HUES6 (cell line): ENCODE measurements at regions not wholly inside any gene's neighbourhood (a gene's known extent, or its start where the extent isn't known, plus 50 kb on each side); places are given as distances from the start of the nearest gene placed in this dataset.
"Not testable (repeated sequence)": the region's sequence is repeated elsewhere in the genome, so short reads cannot be mapped to it uniquely, and the experiment has no call there.

Experiments used
- H3K27ac ChIP-seq: 2 replicates; pipeline ENCODE4 v1.7.0; 2013; ENCODE audit warnings: low read depth, mild to moderate bottlenecking, low read length, inconsistent platforms
- H3K27me3 ChIP-seq: 2 replicates; pipeline ENCODE4 v1.6.1; 2013; ENCODE audit warnings: low read length; ENCODE audit not compliant: control insufficient read depth, insufficient read depth
- H3K36me3 ChIP-seq: 2 replicates; pipeline ENCODE4 v1.6.1; 2013; ENCODE audit warnings: low read length; ENCODE audit not compliant: control insufficient read depth, insufficient read depth
- H3K4me1 ChIP-seq: 2 replicates; pipeline ENCODE4 v1.6.1; 2013; ENCODE audit warnings: low read length; ENCODE audit not compliant: control insufficient read depth, insufficient read depth
- H3K4me3 ChIP-seq: 2 replicates; pipeline ENCODE4 v1.5.1; 2013; ENCODE audit warnings: low read depth, low read length
- H3K9ac ChIP-seq: one replicate; pipeline ENCODE4 v1.6.1; 2013; ENCODE audit warnings: mild to moderate bottlenecking, low read length
- H3K9me3 ChIP-seq: 2 replicates; pipeline ENCODE4 v1.6.1; 2013; ENCODE audit warnings: low read depth, low read length; ENCODE audit not compliant: control insufficient read depth, insufficient read depth

DNA sequence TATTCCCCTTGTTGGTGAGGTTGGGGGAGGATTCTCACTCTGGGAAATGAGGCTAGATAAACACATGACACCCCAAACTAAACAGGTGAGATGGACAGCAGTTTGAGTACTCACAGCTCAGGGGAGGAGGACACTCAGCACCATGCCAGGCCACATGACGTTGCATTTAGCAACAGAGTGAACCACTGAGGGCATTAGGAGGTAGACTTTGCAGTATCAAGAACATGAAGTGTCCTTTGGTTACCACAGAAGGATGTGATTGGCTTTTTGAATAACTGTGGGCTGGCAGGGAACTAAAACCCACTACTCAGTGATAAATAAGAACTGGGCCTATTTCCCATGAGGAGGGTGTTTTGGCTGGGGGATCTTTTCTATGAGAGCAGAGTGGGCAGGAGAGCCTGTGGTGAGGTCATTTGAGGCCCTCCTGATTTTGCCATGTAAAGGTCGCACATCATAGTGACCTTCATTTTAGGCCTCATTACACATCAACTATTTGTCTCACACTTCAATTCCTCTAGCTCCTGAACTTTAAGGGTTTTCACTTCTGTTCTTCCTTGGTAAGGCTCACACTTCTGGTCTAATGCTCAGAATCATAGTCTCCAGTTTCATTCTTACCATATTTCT is 89.8 kb upstream of the PRKD1 start:
- H3K4me3 ChIP-seq: no peak overlapping the region
- no peaks in the 10 kb centered on the region for H3K4me1 ChIP-seq
- no peaks in the 10 kb centered on the region for H3K36me3 ChIP-seq
- H3K27ac ChIP-seq: no peak overlapping the region
- no peaks in the 10 kb centered on the region for H3K27me3 ChIP-seq
- H3K9ac ChIP-seq: no peak overlapping the region
- peaks cover 8% of the 10 kb centered on the region; the same call in 1 of the 2 replicates for H3K9me3 ChIP-seq

GRCh38 chr14:30020271-30020670 is 92.6 kb upstream of the PRKD1 start:
- H3K9ac ChIP-seq: no peak overlapping the region
- no peaks in the 10 kb centered on the region for H3K4me1 ChIP-seq
- H3K36me3 ChIP-seq: no peaks in the 10 kb centered on the region
- H3K27me3 ChIP-seq: no peaks in the 10 kb centered on the region
- no peak overlapping the region for H3K27ac ChIP-seq
- no peak overlapping the region for H3K4me3 ChIP-seq
- H3K9me3 ChIP-seq: peaks cover 30% of the 10 kb centered on the region

DNA sequence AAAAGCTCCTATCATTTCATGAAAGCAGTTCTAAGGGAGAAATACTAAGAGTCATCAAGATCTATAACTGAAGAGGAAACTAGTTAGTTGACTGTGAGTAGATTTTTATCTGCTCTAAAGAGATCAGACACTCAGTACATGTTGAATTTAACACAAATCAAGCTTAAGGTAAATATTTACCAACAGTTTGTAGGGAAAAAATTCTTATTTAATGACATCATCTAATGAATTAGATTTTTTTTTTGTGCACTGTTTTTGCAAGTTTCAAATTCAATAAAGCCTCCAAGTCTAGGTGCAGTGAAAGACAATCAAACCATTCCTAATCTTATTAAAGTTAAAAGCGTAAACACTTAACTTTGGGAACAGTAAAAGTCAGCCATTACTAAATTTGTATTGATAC is 93.0 kb upstream of the PRKD1 start:
- Histone ChIP-seq H3K9ac (no peak overlapping the region), H3K4me3 (no peak overlapping the region), H3K27me3 (no peaks in the 10 kb centered on the region), H3K9me3 (peaks cover 32% of the 10 kb centered on the region), H3K4me1 (no peaks in the 10 kb centered on the region), H3K27ac (no peak overlapping the region), H3K36me3 (no peaks in the 10 kb centered on the region)

GRCh38 chr14:30023350-30023749 is 95.7 kb upstream of the PRKD1 start:
- H3K36me3 ChIP-seq, H3K4me3 ChIP-seq, H3K27me3 ChIP-seq, H3K9ac ChIP-seq, H3K27ac ChIP-seq, H3K4me1 ChIP-seq: not testable (repeated sequence)
- peaks cover 35% of the 10 kb centered on the region for H3K9me3 ChIP-seq

GRCh38 chr14:30034152-30034551 is 106.5 kb upstream of the PRKD1 start:
- Histone ChIP-seq H3K9ac (no peak overlapping the region), H3K36me3 (no peaks in the 10 kb centered on the region), H3K4me1 (peaks cover 10% of the 10 kb centered on the region; the same call in 1 of the 2 replicates), H3K27me3 (no peaks in the 10 kb centered on the region), H3K27ac (no peak overlapping the region), H3K9me3 (no peaks in the 10 kb centered on the region), H3K4me3 (no peak overlapping the region)

- H3K36me3 ChIP-seq: no peaks in the 10 kb centered on the region
- H3K27me3 ChIP-seq: no peaks in the 10 kb centered on the region
- H3K9me3 ChIP-seq: no peaks in the 10 kb centered on the region
- no peak overlapping the region for H3K27ac ChIP-seq
- H3K4me3 ChIP-seq: no peak overlapping the region
- peaks cover 10% of the 10 kb centered on the region; the same call in 1 of the 2 replicates for H3K4me1 ChIP-seq
- H3K9ac ChIP-seq: no peak overlapping the region
Measured at GRCh38 chr14:30035361-30035760, 107.7 kb upstream of the PRKD1 start.

- H3K36me3 ChIP-seq: no peaks in the 10 kb centered on the region
- no peak overlapping the region for H3K9ac ChIP-seq
- no peak overlapping the region for H3K27ac ChIP-seq
- H3K4me3 ChIP-seq: no peak overlapping the region
- H3K4me1 ChIP-seq: no peaks in the 10 kb centered on the region
- H3K9me3 ChIP-seq: no peaks in the 10 kb centered on the region
- H3K27me3 ChIP-seq: no peaks in the 10 kb centered on the region
Measured at GRCh38 chr14:30045720-30046119, 118.1 kb upstream of the PRKD1 start.

- Histone ChIP-seq H3K9me3 (no peaks in the 10 kb centered on the region), H3K4me3 (no peak overlapping the region), H3K9ac (no peak overlapping the region), H3K27me3 (no peaks in the 10 kb centered on the region), H3K36me3 (no peaks in the 10 kb centered on the region), H3K27ac (no peak overlapping the region), H3K4me1 (no peaks in the 10 kb centered on the region)
Measured at GRCh38 chr14:30053103-30053502, 125.5 kb upstream of the PRKD1 start.

GRCh38 chr14:30054201-30054600 is 126.6 kb upstream of the PRKD1 start:
- H3K36me3 ChIP-seq: no peaks in the 10 kb centered on the region
- no peaks in the 10 kb centered on the region for H3K4me1 ChIP-seq
- no peak overlapping the region for H3K4me3 ChIP-seq
- no peaks in the 10 kb centered on the region for H3K27me3 ChIP-seq
- H3K9me3 ChIP-seq: no peaks in the 10 kb centered on the region
- H3K27ac ChIP-seq: no peak overlapping the region
- H3K9ac ChIP-seq: no peak overlapping the region

DNA sequence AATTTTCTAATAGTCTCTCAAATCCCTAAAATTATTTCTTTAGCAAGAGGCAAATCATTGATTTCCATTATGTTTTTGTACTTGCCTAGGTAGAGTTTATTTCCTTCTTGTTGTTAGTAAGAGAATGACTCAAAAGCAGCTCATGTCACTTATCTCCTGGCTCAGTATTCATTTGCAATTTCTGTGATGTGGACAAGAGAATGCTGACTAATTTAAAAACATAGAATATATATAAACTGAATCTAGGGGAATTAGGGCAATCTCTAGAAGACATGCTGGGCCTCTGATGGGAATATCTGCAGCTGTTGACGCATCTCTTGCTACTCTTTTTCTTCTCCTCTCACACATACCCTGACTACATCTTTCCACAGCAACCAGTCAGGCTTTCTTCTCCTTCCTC is 130.8 kb upstream of the PRKD1 start:
- no peak overlapping the region for H3K9ac ChIP-seq
- no peak overlapping the region for H3K27ac ChIP-seq

GRCh38 chr14:30063746-30064145 is 136.1 kb upstream of the PRKD1 start:
- Histone ChIP-seq H3K27me3 (no peaks in the 10 kb centered on the region), H3K9me3 (no peaks in the 10 kb centered on the region), H3K4me3 (no peak overlapping the region), H3K27ac (no peak overlapping the region), H3K4me1 (no peaks in the 10 kb centered on the region), H3K36me3 (no peaks in the 10 kb centered on the region), H3K9ac (no peak overlapping the region)

More for the DNA sequence above, 130.8 kb upstream of the PRKD1 start:
- H3K9me3 ChIP-seq: no peaks in the 10 kb centered on the region
- H3K27me3 ChIP-seq: no peaks in the 10 kb centered on the region
- H3K36me3 ChIP-seq: no peaks in the 10 kb centered on the region
- H3K4me3 ChIP-seq: no peak overlapping the region
- no peaks in the 10 kb centered on the region for H3K4me1 ChIP-seq

- no peak overlapping the region for H3K4me3 ChIP-seq
- no peaks in the 10 kb centered on the region for H3K36me3 ChIP-seq
Measured at GRCh38 chr14:30064454-30064853, 136.8 kb upstream of the PRKD1 start.

More at GRCh38 chr14:30064454-30064853, 136.8 kb upstream of the PRKD1 start:
- no peaks in the 10 kb centered on the region for H3K9me3 ChIP-seq
- no peaks in the 10 kb centered on the region for H3K4me1 ChIP-seq
- H3K27ac ChIP-seq: no peak overlapping the region
- H3K27me3 ChIP-seq: no peaks in the 10 kb centered on the region
- no peak overlapping the region for H3K9ac ChIP-seq
